ENCODE measurements at regions not wholly inside any gene's neighbourhood (a gene's known extent, or its start where the extent isn't known, plus 50 kb on each side); places are given as distances from the start of the nearest gene placed in this dataset.

DNA sequence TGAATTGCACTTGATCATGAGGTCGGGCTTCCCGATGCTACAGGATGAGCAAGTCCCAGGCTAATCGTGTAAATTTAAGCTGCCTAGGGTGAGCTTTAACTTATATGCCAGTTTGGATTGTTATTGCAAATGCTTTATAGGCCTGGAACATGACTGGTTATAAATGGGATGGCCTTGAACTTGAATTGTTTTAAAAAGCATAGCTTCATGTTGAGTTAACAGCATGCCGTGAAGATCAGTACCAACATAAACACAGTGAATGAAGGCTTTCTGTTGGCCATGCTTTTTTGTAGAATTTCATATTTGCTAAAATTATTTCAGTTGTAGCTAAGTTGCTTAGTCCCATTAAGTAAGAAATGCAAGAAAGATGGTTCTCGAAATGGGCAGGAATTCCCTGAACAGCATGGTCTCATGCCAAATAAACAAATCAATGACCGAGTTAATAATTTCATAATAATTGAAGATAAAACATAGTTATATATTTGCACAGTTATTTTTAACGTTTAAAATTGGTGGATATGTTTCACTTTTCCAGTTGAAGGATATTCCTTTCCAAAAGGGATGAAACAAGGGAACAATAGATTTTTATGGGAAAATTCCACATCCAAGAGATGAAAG lies 76.6 kb upstream of the ARID1B start:
- Histone ChIP-seq H3K9ac (ENCODE audit: low read length) (no peak overlapping the region), H3K4me1 (ENCODE audit: control insufficient read depth, insufficient read depth, low read length) (no peaks in the 10 kb centered on the region), H3K27ac (ENCODE audit: low read depth, low read length) (no peak overlapping the region)

DNA sequence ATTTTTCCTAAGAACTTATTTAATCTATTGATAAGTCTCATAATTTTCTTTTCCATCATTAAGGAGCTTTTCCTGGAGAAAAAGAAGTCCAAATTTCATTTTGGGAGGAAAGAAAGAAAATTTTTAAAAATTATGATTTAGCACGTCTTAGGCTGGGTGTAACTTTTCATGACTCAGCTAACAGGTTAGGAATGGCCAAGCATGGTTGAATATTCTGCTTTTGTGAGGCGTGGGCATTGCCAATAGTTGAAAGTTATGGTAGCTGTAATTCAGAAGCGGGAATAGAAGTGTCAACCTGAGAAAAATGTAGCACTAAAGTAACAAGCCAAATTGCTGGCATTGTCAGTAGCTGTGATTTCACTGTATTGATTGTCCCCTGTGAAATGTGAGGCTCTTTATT lies 77.2 kb upstream of the ARID1B start:
- no peak overlapping the region for H3K4me3 ChIP-seq (ENCODE audit: low read length)
- no peaks in the 10 kb centered on the region for H3K27me3 ChIP-seq (ENCODE audit: control insufficient read depth, insufficient read depth, low read length)
- H3K27ac ChIP-seq (ENCODE audit: low read depth, low read length), result no peak overlapping the region
- H3K36me3 ChIP-seq (ENCODE audit: control insufficient read depth, insufficient read depth, low read length), result no peaks in the 10 kb centered on the region
- no peaks in the 10 kb centered on the region for H3K4me1 ChIP-seq (ENCODE audit: control insufficient read depth, insufficient read depth, low read length)
- no peak overlapping the region for H3K9ac ChIP-seq (ENCODE audit: low read length)

More for the DNA sequence above, 76.6 kb upstream of the ARID1B start:
- H3K36me3 ChIP-seq (ENCODE audit: control insufficient read depth, insufficient read depth, low read length), result no peaks in the 10 kb centered on the region
- H3K4me3 ChIP-seq (ENCODE audit: low read length), result no peak overlapping the region
- no peaks in the 10 kb centered on the region for H3K27me3 ChIP-seq (ENCODE audit: control insufficient read depth, insufficient read depth, low read length)

DNA sequence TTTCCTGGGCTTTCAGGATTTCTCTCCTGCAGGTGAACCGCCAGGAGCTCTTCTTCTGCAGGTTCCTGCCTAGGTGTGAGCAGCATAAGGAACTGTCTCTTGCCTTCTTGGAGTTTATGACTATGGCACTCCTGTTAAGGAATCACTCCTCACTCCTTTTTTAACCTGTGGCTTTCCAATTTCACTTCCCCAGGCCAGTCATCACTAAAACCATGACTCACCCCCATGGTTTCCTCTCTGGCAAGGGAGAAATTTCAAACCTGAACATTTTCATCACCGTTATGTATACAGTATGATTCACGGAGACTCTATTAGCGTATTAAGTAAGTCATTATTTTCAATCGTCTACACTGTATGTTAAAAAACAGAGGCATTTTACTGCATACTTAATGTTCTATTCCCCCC lies 78.2 kb upstream of the ARID1B start:
- no peak overlapping the region for H3K4me3 ChIP-seq (ENCODE audit: low read length)
- H3K36me3 ChIP-seq (ENCODE audit: control insufficient read depth, insufficient read depth, low read length), result no peaks in the 10 kb centered on the region
- H3K9ac ChIP-seq (ENCODE audit: low read length), result no peak overlapping the region
- no peaks in the 10 kb centered on the region for H3K4me1 ChIP-seq (ENCODE audit: control insufficient read depth, insufficient read depth, low read length)
- no peaks in the 10 kb centered on the region for H3K27me3 ChIP-seq (ENCODE audit: control insufficient read depth, insufficient read depth, low read length)
- no peak overlapping the region for H3K27ac ChIP-seq (ENCODE audit: low read depth, low read length)

DNA sequence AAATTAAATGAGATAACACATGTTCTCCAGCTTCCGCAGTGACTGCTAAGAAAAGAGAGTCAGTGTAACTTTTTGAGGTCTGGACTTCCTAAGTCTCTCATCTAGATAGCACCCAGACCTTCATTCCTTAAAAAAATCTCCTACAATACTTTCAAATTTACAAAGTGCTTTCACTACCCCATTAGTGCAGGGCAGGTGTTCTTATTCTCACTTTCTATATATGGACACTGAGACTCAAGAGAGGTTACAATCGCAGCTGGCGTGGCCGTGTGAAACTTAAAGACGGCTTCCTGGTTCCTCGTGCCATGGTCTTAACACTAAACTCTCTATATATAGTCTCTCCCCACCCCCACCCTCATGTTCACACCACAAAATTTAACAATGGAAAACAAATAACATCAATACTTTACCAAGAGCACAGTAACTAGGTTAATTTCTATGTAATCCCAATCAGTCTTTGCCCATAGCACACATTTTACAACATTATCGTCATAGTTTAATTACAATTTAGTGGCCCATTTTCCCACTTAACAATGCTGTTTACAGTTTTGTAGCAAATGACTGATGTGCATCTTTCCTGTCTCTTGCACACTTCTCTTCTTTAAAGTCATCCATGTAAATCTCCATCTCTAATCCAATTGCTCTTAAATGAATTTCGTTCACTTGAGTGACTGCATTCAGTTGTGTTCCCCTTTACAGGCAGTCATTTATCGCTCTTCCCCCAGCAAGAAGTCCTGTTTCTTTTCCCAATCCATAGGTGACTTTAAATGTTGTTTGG lies 78.8 kb upstream of the ARID1B start:
- Histone ChIP-seq H3K36me3 (ENCODE audit: control insufficient read depth, insufficient read depth, low read length) (no peaks in the 10 kb centered on the region), H3K4me3 (ENCODE audit: low read length) (no peak overlapping the region), H3K4me1 (ENCODE audit: control insufficient read depth, insufficient read depth, low read length) (no peaks in the 10 kb centered on the region), H3K27ac (ENCODE audit: low read depth, low read length) (no peak overlapping the region), H3K27me3 (ENCODE audit: control insufficient read depth, insufficient read depth, low read length) (no peaks in the 10 kb centered on the region), H3K9ac (ENCODE audit: low read length) (no peak overlapping the region)

DNA sequence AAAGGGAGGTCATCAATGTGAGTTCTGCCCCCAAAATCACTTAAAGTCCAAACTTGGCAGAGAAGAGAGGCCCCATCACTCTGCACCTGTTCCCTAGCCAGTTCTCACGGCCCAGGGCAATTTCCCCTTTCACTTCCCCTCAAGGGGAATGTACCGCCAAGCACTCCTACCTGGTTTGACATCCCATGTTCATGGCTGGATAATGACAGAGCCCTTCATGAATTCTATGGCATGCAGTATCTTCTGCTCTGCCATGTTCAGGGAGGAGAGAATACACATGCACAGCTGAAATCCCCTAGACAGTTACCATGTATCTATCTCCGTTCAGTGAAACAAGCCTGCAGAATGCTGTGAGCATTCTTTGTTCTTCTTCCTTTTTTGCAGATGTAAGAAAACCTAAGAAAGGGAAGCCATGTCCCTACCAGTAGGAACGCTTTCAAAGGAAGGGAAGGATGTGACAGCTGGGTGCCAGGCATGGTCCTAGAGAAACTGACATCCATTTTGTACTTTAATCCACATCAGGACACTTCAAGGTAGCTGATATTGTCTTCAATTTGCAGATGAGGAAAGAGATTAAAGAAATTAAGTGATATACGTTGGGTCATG lies 79.8 kb upstream of the ARID1B start:
- H3K27ac ChIP-seq (ENCODE audit: low read depth, low read length), result no peak overlapping the region
- no peaks in the 10 kb centered on the region for H3K36me3 ChIP-seq (ENCODE audit: control insufficient read depth, insufficient read depth, low read length)
- H3K27me3 ChIP-seq (ENCODE audit: control insufficient read depth, insufficient read depth, low read length), result no peaks in the 10 kb centered on the region
- H3K4me3 ChIP-seq (ENCODE audit: low read length), result no peak overlapping the region
- H3K4me1 ChIP-seq (ENCODE audit: control insufficient read depth, insufficient read depth, low read length), result no peaks in the 10 kb centered on the region
- H3K9ac ChIP-seq (ENCODE audit: low read length), result no peak overlapping the region

DNA sequence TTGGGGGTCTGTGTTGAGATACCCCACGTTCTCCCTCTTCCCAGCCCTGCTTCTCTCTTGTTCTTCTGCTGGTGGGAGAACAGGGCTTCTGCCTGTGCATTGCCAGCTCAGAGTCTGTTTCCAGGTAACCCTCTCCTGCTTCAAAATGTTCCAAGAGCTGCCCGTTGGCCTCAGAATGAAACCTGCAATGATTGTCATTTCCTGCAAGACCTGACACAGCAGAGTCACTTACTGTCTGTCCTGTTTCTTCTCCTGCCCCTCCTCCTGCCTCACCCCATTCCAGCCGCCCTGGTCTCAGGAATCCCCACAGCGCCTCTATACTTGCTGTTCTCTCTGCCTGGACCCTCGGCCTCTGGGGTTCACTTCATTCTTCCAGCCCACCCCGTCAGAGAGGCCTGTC lies 81.4 kb upstream of the ARID1B start:
- no peak overlapping the region for H3K9ac ChIP-seq (ENCODE audit: low read length)

DNA sequence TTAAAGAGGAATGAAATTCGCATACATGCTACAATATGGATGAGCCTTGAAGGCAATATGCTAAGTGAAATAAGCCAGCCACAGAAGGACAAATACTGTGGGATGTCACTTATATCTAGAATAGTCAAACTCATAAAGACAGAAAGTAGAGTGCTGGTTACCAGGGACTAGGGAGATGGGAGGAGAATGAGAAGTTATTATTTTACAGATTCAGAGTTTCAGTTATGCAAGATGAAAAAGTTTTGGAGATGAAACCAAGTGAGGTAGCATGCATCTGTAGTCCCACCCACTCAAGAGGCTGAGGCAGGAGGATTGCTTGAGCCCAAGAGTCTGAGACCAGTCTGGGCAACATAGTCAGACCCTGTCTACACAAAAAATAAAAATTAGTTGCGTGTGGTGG lies 82.5 kb upstream of the ARID1B start:
- Histone ChIP-seq H3K9ac (ENCODE audit: low read length) (no peak overlapping the region), H3K27ac (ENCODE audit: low read depth, low read length) (no peak overlapping the region), H3K4me3 (ENCODE audit: low read length) (no peak overlapping the region), H3K27me3 (ENCODE audit: control insufficient read depth, insufficient read depth, low read length) (no peaks in the 10 kb centered on the region), H3K4me1 (ENCODE audit: control insufficient read depth, insufficient read depth, low read length) (no peaks in the 10 kb centered on the region), H3K36me3 (ENCODE audit: control insufficient read depth, insufficient read depth, low read length) (no peaks in the 10 kb centered on the region)

More for the DNA sequence above, 81.4 kb upstream of the ARID1B start:
- H3K36me3 ChIP-seq (ENCODE audit: control insufficient read depth, insufficient read depth, low read length), result no peaks in the 10 kb centered on the region
- H3K27ac ChIP-seq (ENCODE audit: low read depth, low read length), result no peak overlapping the region
- no peaks in the 10 kb centered on the region for H3K27me3 ChIP-seq (ENCODE audit: control insufficient read depth, insufficient read depth, low read length)
- H3K4me1 ChIP-seq (ENCODE audit: control insufficient read depth, insufficient read depth, low read length), result no peaks in the 10 kb centered on the region
- H3K4me3 ChIP-seq (ENCODE audit: low read length), result no peak overlapping the region

DNA sequence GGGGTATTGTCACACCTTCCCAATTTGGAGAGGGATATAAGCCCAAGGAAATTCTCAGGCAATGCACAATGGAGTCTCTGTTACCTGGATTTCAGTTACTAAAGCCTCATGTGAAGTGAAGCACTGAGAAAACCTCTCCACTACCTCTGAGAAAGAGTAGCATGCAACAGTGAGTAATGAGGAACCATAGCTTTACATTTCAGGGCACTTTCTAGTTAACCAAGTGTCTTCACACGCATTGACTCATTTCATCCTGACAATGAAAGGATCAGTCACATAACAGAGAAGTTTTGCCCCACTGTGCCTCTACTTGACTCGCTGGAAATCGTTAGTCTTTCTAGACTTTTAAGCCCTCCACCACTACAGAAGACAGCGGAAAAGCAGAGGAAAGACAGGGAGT lies 86.2 kb upstream of the ARID1B start:
- Histone ChIP-seq H3K4me3 (ENCODE audit: low read length) (no peak overlapping the region), H3K27ac (ENCODE audit: low read depth, low read length) (no peak overlapping the region), H3K36me3 (ENCODE audit: control insufficient read depth, insufficient read depth, low read length) (no peaks in the 10 kb centered on the region), H3K27me3 (ENCODE audit: control insufficient read depth, insufficient read depth, low read length) (no peaks in the 10 kb centered on the region), H3K4me1 (ENCODE audit: control insufficient read depth, insufficient read depth, low read length) (peaks cover 5% of the 10 kb centered on the region), H3K9ac (ENCODE audit: low read length) (no peak overlapping the region)

DNA sequence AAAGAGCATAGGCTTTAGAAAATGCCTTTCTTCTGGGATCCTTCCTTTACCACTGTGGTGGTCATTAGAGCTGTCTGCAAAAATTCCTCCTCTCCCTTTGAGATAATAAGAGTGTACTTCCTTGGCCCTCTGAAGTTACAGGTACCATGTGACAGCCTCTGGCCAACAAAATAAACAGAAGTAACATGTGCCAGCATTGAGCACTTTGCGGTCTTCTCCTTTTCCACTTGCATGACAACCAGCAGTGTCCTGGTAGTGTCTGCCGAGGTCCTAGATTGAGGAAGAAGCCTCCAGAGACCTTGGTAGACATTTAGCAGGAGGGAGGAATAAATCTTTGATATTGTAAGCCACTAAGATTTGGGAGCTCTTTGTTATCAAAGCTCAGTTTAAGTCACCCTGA lies 87.5 kb upstream of the ARID1B start:
- H3K4me3 ChIP-seq (ENCODE audit: low read length), result no peak overlapping the region

DNA sequence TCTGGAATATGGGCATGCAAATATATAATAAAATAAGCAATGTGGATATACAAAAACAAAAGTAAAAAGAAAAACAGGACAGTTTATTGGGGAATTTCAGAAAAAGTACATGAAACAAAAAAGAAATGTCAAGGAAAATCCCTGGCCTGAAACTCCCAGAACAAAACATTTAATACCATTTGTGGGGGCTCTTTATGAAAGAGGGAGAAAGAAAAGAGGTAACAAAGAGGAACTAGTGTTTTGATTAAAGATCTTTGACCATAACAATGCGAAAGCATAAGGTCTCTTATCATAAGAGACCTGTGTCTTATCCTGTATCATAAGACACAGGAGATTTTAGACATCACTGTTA lies 88.6 kb upstream of the ARID1B start:
- Histone ChIP-seq H3K9ac (ENCODE audit: low read length) (no peak overlapping the region), H3K4me1 (ENCODE audit: control insufficient read depth, insufficient read depth, low read length) (peaks cover 8% of the 10 kb centered on the region), H3K4me3 (ENCODE audit: low read length) (no peak overlapping the region), H3K36me3 (ENCODE audit: control insufficient read depth, insufficient read depth, low read length) (no peaks in the 10 kb centered on the region), H3K27me3 (ENCODE audit: control insufficient read depth, insufficient read depth, low read length) (no peaks in the 10 kb centered on the region), H3K27ac (ENCODE audit: low read depth, low read length) (peak overlapping the region; percentile 86)

More for the DNA sequence above, 87.5 kb upstream of the ARID1B start:
- H3K27me3 ChIP-seq (ENCODE audit: control insufficient read depth, insufficient read depth, low read length), result no peaks in the 10 kb centered on the region
- no peak overlapping the region for H3K9ac ChIP-seq (ENCODE audit: low read length)
- no peak overlapping the region for H3K27ac ChIP-seq (ENCODE audit: low read depth, low read length)
- H3K4me1 ChIP-seq (ENCODE audit: control insufficient read depth, insufficient read depth, low read length), result peaks cover 8% of the 10 kb centered on the region
- no peaks in the 10 kb centered on the region for H3K36me3 ChIP-seq (ENCODE audit: control insufficient read depth, insufficient read depth, low read length)

DNA sequence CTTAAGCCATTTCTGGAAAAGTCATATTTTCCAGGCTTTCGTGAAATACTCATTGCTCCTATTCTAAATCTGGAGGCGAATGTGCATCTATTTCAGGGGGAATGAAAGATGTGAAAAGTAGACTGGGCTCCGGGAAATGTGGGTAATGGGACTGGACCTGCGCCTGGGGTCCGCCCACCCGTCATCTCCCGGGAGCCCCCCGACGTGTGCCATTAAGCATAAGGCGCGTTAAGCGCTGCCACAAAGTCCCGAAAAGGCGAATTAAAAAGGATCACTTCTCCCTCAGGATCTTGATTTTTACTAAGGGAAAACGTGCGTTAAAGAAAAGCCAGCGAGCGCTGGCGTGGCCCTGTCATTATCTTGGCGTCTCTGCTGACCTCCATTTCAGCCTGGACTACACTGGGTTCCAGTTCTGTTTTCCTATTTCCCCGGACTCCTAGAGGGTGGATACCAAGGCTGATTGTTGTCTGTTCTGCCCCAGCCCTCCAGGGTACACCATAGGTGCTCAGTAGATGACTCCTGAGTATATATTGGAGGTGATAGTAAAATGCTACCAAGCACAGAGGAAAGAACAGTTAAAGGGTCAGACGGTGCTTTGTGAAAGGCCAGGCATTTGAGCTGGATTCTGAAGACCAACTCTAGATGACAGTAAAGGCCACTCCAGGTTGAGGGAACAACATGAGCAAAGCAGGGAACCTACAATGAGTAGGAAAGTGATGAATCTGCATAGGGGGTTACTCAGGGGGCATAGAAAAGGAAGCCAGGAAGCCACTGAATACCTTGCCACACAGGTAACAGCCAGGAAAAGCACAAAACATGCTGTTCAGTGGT lies 89.2 kb upstream of the ARID1B start:
- Histone ChIP-seq H3K4me3 (ENCODE audit: low read length) (peak overlapping the region; percentile 77), H3K9ac (ENCODE audit: low read length) (peak overlapping the region; percentile 39), H3K27ac (ENCODE audit: low read depth, low read length) (peak overlapping the region; percentile 86)

More for the DNA sequence above, 89.2 kb upstream of the ARID1B start:
- Histone ChIP-seq H3K4me1 (ENCODE audit: control insufficient read depth, insufficient read depth, low read length) (peaks cover 8% of the 10 kb centered on the region), H3K36me3 (ENCODE audit: control insufficient read depth, insufficient read depth, low read length) (no peaks in the 10 kb centered on the region), H3K27me3 (ENCODE audit: control insufficient read depth, insufficient read depth, low read length) (no peaks in the 10 kb centered on the region)
